ENCODE measurements at regions not wholly inside any gene's neighbourhood (a gene's known extent, or its start where the extent isn't known, plus 50 kb on each side); places are given as distances from the start of the nearest gene placed in this dataset.

DNA sequence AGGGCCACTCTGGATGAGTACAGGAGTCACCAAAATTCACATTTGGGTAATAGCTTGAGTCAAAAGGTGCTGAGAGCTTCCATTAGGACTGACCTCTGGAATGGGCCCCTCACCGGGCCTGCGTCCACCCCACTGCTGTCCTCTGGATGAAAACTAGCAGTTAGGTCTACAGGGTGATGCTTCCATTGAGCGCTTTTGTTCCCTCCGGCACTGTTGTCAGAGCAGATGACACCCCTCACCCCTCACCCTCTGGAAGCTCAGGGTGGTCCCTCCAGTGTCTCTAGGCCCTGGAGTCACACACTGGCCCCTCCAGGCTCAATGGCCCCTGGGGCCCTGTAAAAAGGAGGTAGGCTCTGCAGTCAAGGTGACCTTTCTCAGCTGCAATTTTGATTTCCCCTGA, 187.8 kb upstream of the GPR12 start:
- no peak overlapping the region for H3K4ac ChIP-seq (replicated peaks; ENCODE audit: insufficient read length, low read depth, low read length)
- H3K23me2 ChIP-seq (ENCODE audit: low read depth, low read length), result no peaks in the 10 kb centered on the region
- H2BK5ac ChIP-seq (ENCODE audit: low read depth, low read length), result no peak overlapping the region
- H2BK12ac ChIP-seq (ENCODE audit: low read depth, low read length), result no peak overlapping the region
- H3K9ac ChIP-seq (replicated peaks in 1 of 4; ENCODE audit: extremely low read depth in 1 of 4, low read depth in 3 of 4, low read length in 3 of 4), result no peak overlapping the region
- H3K14ac ChIP-seq (ENCODE audit: insufficient read length), result no peak overlapping the region
- no peaks in the 10 kb centered on the region for H4K20me1 ChIP-seq (replicated peaks in 1 of 2; ENCODE audit: control insufficient read depth in 1 of 2, insufficient read depth in 2 of 2, low read length in 2 of 2)
- POLR2A ChIA-PET (ENCODE audit: partially characterized antibody), result no interaction called here
- no peaks in the 10 kb centered on the region for H3K79me2 ChIP-seq (ENCODE audit: control insufficient read depth in 1 of 2, insufficient read depth in 2 of 2, low read length in 2 of 2)
- H3K36me3 ChIP-seq (ENCODE audit: control insufficient read depth in 2 of 4, insufficient read depth in 4 of 4, low read length in 3 of 4), result no peaks in the 10 kb centered on the region
- no peak overlapping the region for H2AK5ac ChIP-seq (ENCODE audit: low read depth, low read length)
- WGBS, 2 experiments (ENCODE audit: extremely low coverage in 1 of 2, insufficient coverage in 1 of 2, insufficient read length in 1 of 2, insufficient replicate concordance in 2 of 2, low coverage in 1 of 2, low lambda C conversion rate in 2 of 2, missing lambda C conversion rate in 1 of 2), result 100% methylated on average over 3 of the region's 4 CpGs; no CpG with 5 or more reads in 1 of the 2 experiments
- no peak overlapping the region for H3K4me3 ChIP-seq (ENCODE audit: extremely low read depth in 1 of 4, insufficient read depth in 2 of 4, low read depth in 3 of 4, low read length in 4 of 4)
- no peak overlapping the region for H4K5ac ChIP-seq (ENCODE audit: insufficient read length, low read depth, low read length)
- no peak overlapping the region for H3K18ac ChIP-seq (ENCODE audit: extremely low read depth, low read length)
- H3K56ac ChIP-seq (replicated peaks; ENCODE audit: insufficient read length, low read depth, low read length), result no peak overlapping the region
- H2BK15ac ChIP-seq (ENCODE audit: low read length), result no peak overlapping the region
- H3K79me1 ChIP-seq (ENCODE audit: low read depth, low read length), result no peaks in the 10 kb centered on the region
- H4K8ac ChIP-seq (ENCODE audit: extremely low read depth, insufficient read depth, low read length), result no peak overlapping the region
- H3K4me2 ChIP-seq (ENCODE audit: insufficient read depth in 1 of 2, low read depth in 2 of 2, low read length in 2 of 2), result no peak overlapping the region
- no peaks in the 10 kb centered on the region for H3K4me1 ChIP-seq (replicated peaks in 1 of 4; ENCODE audit: control insufficient read depth in 3 of 4, insufficient read depth in 4 of 4, low read length in 3 of 4)
- DNase-seq (ENCODE audit: low read depth in 1 of 2, low spot score in 2 of 2) (no peak), FAIRE-seq (no peak)
- H3K23ac ChIP-seq (ENCODE audit: insufficient read length), result no peak overlapping the region
- H2BK120ac ChIP-seq (replicated peaks; ENCODE audit: low read depth, low read length), result no peak overlapping the region
- TF ChIP-seq, protein P1, sequence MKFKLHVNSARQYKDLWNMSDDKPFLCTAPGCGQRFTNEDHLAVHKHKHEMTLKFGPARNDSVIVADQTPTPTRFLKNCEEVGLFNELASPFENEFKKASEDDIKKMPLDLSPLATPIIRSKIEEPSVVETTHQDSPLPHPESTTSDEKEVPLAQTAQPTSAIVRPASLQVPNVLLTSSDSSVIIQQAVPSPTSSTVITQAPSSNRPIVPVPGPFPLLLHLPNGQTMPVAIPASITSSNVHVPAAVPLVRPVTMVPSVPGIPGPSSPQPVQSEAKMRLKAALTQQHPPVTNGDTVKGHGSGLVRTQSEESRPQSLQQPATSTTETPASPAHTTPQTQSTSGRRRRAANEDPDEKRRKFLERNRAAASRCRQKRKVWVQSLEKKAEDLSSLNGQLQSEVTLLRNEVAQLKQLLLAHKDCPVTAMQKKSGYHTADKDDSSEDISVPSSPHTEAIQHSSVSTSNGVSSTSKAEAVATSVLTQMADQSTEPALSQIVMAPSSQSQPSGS (IDR thresholded peaks at IDR 0.05; ENCODE audit: low read length), result no peak
- TF ChIP-seq KDM5A (IDR thresholded peaks at IDR 0.05; ENCODE audit: low read length) (no peak), POLR2A (IDR thresholded peaks at IDR 0.05; ENCODE audit: control extremely low read depth in 1 of 2, low read depth in 2 of 2, low read length in 2 of 2) (no peak), CEBPB (IDR thresholded peaks at IDR 0.05; ENCODE audit: low read depth, low read length) (no peak), TAF1 (IDR thresholded peaks at IDR 0.05; ENCODE audit: low read depth, low read length) (no peak), TEAD4 (IDR thresholded peaks at IDR 0.05; ENCODE audit: low read depth, low read length) (no peak), RNF2 (IDR thresholded peaks at IDR 0.05; ENCODE audit: borderline replicate concordance, low read depth, low read length, missing control alignments, poor library complexity, severe bottlenecking) (no peak), YY1 (IDR thresholded peaks at IDR 0.05; ENCODE audit: low read depth, low read length) (no peak)
- H3K27ac ChIP-seq (ENCODE audit: low read depth, low read length), result no peak overlapping the region
- no peak overlapping the region for H2BK20ac ChIP-seq (ENCODE audit: low read length)
- H3K27me3 ChIP-seq (replicated peaks in 1 of 4; ENCODE audit: control insufficient read depth in 3 of 4, extremely low read depth in 1 of 4, insufficient read depth in 3 of 4, low read length in 3 of 4), result no peaks in the 10 kb centered on the region
- no peaks in the 10 kb centered on the region for H3K9me3 ChIP-seq (ENCODE audit: insufficient read depth in 2 of 2, low read depth in 1 of 2, low read length in 1 of 2)
- no peak overlapping the region for H4K91ac ChIP-seq (replicated peaks; ENCODE audit: insufficient read length, low read length)
- no peak overlapping the region; the same call in 1 of the 2 replicates for H2AFZ ChIP-seq (ENCODE audit: low read length)
- CTCF ChIA-PET (ENCODE audit: partially characterized antibody), result interaction anchor here (0.7 to 8.3 kb wide), 5 partner anchors 23 to 413 kb away, joined by 3 to 128 read pairs (median 22); no protein-coding TSS in a partner anchor

All from H1 (cell line).